ENCODE measurements at regions not wholly inside any gene's neighbourhood (a gene's known extent, or its start where the extent isn't known, plus 50 kb on each side); places are given as distances from the start of the nearest gene placed in this dataset.

GRCh38 chr5:135218486-135218755, 180.6 kb downstream of the MACROH2A1 start:
- no peak overlapping the region for H3K4me3 ChIP-seq (ENCODE audit: insufficient read depth, low read length, poor library complexity, severe bottlenecking)
- no peak overlapping the region for H2AFZ ChIP-seq (ENCODE audit: low read depth, low read length, severe bottlenecking)
- no peak overlapping the region for H3K4me2 ChIP-seq (ENCODE audit: low read depth, low read length, poor library complexity, severe bottlenecking)
- H3K36me3 ChIP-seq (ENCODE audit: low read length): no peaks in the 10 kb centered on the region
- no peaks in the 10 kb centered on the region for H3K9me3 ChIP-seq (ENCODE audit: insufficient read depth, low read length)
- H4K20me1 ChIP-seq (ENCODE audit: low read depth, low read length): no peaks in the 10 kb centered on the region
- TF ChIP-seq CTCF (IDR thresholded peaks at IDR 0.05; ENCODE audit: insufficient read depth, low read length, poor library complexity, severe bottlenecking) (no peak), EZH2phosphoT487 (conservative IDR thresholded peaks at IDR 0.05; ENCODE audit: low read length) (no peak)
- no peaks in the 10 kb centered on the region for H3K27me3 ChIP-seq (ENCODE audit: low read length)
- H3K9me2 ChIP-seq (replicated peaks; ENCODE audit: insufficient read depth, low read length): no peaks in the 10 kb centered on the region
- no peak overlapping the region for H3K27ac ChIP-seq (ENCODE audit: low read depth, low read length)
- no peak overlapping the region for H3K9ac ChIP-seq (ENCODE audit: low read length)
- no peaks in the 10 kb centered on the region for H3K79me2 ChIP-seq (ENCODE audit: insufficient read depth, low read length)
- H3F3A ChIP-seq (ENCODE audit: insufficient read depth): no peaks in the 10 kb centered on the region

- Histone ChIP-seq H3K79me2 (ENCODE audit: insufficient read depth, low read length) (no peaks in the 10 kb centered on the region), H3K27ac (ENCODE audit: low read depth, low read length) (no peak overlapping the region), H3K4me2 (ENCODE audit: low read depth, low read length, poor library complexity, severe bottlenecking) (no peak overlapping the region), H3K4me3 (ENCODE audit: insufficient read depth, low read length, poor library complexity, severe bottlenecking) (no peak overlapping the region), H3F3A (ENCODE audit: insufficient read depth) (no peaks in the 10 kb centered on the region), H3K9me2 (replicated peaks; ENCODE audit: insufficient read depth, low read length) (no peaks in the 10 kb centered on the region), H4K20me1 (ENCODE audit: low read depth, low read length) (no peaks in the 10 kb centered on the region), H3K9ac (ENCODE audit: low read length) (no peak overlapping the region), H3K27me3 (ENCODE audit: low read length) (no peaks in the 10 kb centered on the region), H3K9me3 (ENCODE audit: insufficient read depth, low read length) (no peaks in the 10 kb centered on the region), H2AFZ (ENCODE audit: low read depth, low read length, severe bottlenecking) (no peak overlapping the region), H3K36me3 (ENCODE audit: low read length) (no peaks in the 10 kb centered on the region)
- TF ChIP-seq CTCF (IDR thresholded peaks at IDR 0.05; ENCODE audit: insufficient read depth, low read length, poor library complexity, severe bottlenecking) (no peak), EZH2phosphoT487 (conservative IDR thresholded peaks at IDR 0.05; ENCODE audit: low read length) (no peak)
Measured at GRCh38 chr5:135217669-135218485, 181.2 kb downstream of the MACROH2A1 start.

GRCh38 chr5:135216471-135217343, 182.3 kb downstream of the MACROH2A1 start:
- Histone ChIP-seq H3K9me2 (replicated peaks; ENCODE audit: insufficient read depth, low read length) (no peaks in the 10 kb centered on the region), H3K9ac (ENCODE audit: low read length) (no peak overlapping the region), H2AFZ (ENCODE audit: low read depth, low read length, severe bottlenecking) (no peak overlapping the region), H3F3A (ENCODE audit: insufficient read depth) (no peaks in the 10 kb centered on the region), H3K27me3 (ENCODE audit: low read length) (no peaks in the 10 kb centered on the region), H3K4me3 (ENCODE audit: insufficient read depth, low read length, poor library complexity, severe bottlenecking) (no peak overlapping the region), H4K20me1 (ENCODE audit: low read depth, low read length) (no peaks in the 10 kb centered on the region), H3K27ac (ENCODE audit: low read depth, low read length) (no peak overlapping the region), H3K9me3 (ENCODE audit: insufficient read depth, low read length) (no peaks in the 10 kb centered on the region), H3K4me2 (ENCODE audit: low read depth, low read length, poor library complexity, severe bottlenecking) (no peak overlapping the region), H3K79me2 (ENCODE audit: insufficient read depth, low read length) (no peaks in the 10 kb centered on the region), H3K36me3 (ENCODE audit: low read length) (no peaks in the 10 kb centered on the region)
- TF ChIP-seq EZH2phosphoT487 (conservative IDR thresholded peaks at IDR 0.05; ENCODE audit: low read length) (no peak), CTCF (IDR thresholded peaks at IDR 0.05; ENCODE audit: insufficient read depth, low read length, poor library complexity, severe bottlenecking) (no peak)

All from SU-DHL-6 (cell line).